ENCODE measurements at regions not wholly inside any gene's neighbourhood (a gene's known extent, or its start where the extent isn't known, plus 50 kb on each side); places are given as distances from the start of the nearest gene placed in this dataset.

DNA sequence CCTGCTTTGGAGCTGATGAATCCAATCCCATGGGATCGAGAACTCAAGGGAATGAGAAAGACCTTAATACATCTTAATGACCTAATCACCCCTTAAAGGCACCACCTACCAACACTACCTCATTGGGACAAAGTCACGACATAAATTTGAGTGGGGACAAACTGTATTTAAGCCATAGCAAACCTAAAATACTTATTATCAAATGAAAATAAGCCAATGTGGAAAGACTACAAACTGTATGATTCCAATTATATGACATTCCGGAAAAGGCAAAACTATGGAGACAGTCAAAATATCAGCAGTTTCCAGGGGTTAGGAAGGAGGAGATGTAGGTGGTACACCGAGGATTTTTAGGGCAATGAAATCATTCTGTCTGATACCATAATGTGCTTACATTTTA lies 53.3 kb upstream of the NCOA3 start:
- TF ChIP-seq, protein P1, sequence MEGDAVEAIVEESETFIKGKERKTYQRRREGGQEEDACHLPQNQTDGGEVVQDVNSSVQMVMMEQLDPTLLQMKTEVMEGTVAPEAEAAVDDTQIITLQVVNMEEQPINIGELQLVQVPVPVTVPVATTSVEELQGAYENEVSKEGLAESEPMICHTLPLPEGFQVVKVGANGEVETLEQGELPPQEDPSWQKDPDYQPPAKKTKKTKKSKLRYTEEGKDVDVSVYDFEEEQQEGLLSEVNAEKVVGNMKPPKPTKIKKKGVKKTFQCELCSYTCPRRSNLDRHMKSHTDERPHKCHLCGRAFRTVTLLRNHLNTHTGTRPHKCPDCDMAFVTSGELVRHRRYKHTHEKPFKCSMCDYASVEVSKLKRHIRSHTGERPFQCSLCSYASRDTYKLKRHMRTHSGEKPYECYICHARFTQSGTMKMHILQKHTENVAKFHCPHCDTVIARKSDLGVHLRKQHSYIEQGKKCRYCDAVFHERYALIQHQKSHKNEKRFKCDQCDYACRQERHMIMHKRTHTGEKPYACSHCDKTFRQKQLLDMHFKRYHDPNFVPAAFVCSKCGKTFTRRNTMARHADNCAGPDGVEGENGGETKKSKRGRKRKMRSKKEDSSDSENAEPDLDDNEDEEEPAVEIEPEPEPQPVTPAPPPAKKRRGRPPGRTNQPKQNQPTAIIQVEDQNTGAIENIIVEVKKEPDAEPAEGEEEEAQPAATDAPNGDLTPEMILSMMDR (IDR thresholded peaks at IDR 0.05; ENCODE audit: insufficient read depth, low read depth, low read length), result no peak
- TF ChIP-seq EZH2 (IDR thresholded peaks at IDR 0.05; ENCODE audit: insufficient read depth, low read length), result no peak

All from astrocyte (in vitro differentiated cells and primary cell).